Vagina (tissue), 2 donors: ENCODE measurements at regions not wholly inside any gene's neighbourhood (a gene's known extent, or its start where the extent isn't known, plus 50 kb on each side); places are given as distances from the start of the nearest gene placed in this dataset.

Source experiments
- CTCF ChIP-seq, 3 experiments: fragments of 450-650 bp in 2 of 3; fragments of 200-600 bp in 1 of 3; sonication (generic) in 1 of 3; IDR thresholded peaks; one replicate each; pipeline ENCODE4 v1.5.1; 2017 to 2019; ENCODE audit warnings: antibody characterized with exemption in 3 of 3, mild to moderate bottlenecking in 2 of 3, moderate library complexity in 2 of 3
- POLR2A ChIP-seq, 2 donors: fragments of 450-650 bp; IDR thresholded peaks; one replicate each; pipeline ENCODE4 v1.6.1; 2017; ENCODE audit warnings: antibody characterized with exemption in 2 of 2, mild to moderate bottlenecking in 2 of 2, moderate library complexity in 2 of 2

DNA sequence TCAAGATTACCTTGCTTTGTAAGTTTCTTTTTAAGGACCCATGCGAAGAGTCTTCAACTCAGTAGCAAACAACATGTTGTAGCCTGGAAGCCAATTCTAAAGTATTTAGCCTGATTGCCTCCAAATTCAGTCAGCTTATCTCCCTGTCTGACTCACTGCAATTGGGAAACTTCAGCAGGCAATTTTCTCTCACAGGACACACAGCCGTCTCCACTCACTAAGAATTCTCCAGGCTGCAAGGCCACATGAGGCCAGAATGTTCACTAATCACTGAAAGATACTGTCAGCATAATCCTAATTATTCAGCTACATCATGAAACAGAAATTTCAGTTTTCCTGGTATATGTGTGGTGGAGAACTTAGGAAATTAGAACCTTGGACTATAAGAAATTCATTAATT is 78.1 kb upstream of the PDE1A start:
- TF ChIP-seq CTCF (IDR thresholded peaks at IDR 0.05) (no peak), POLR2A (IDR thresholded peaks at IDR 0.05) (no peak)
